ENCODE measurements at regions not wholly inside any gene's neighbourhood (a gene's known extent, or its start where the extent isn't known, plus 50 kb on each side); places are given as distances from the start of the nearest gene placed in this dataset.

GRCh38 chr14:55816225-55816624, 236.2 kb downstream of the KTN1 start:
- Histone ChIP-seq H3K4me2 (no peak overlapping the region), H3K79me2 (replicated peaks; ENCODE audit: insufficient read depth) (no peaks in the 10 kb centered on the region), H3K27me3 (ENCODE audit: insufficient read depth) (no peaks in the 10 kb centered on the region), H3K36me3 (ENCODE audit: insufficient read depth) (no peaks in the 10 kb centered on the region), H4K20me1 (replicated peaks; ENCODE audit: insufficient read depth) (no peaks in the 10 kb centered on the region), H3K4me1 (ENCODE audit: insufficient read depth) (no peaks in the 10 kb centered on the region), H3K4me3 (no peak overlapping the region), H3F3A (replicated peaks; ENCODE audit: low read depth) (no peaks in the 10 kb centered on the region), H3K9me2 (ENCODE audit: insufficient read depth) (peaks cover 24% of the 10 kb centered on the region; the same call in 1 of the 2 replicates), H3K27ac (ENCODE audit: low read depth) (no peak overlapping the region), H2AFZ (no peak overlapping the region)
- H3K27ac Mint-ChIP-seq: no peak overlapping the region
- TF ChIP-seq REST (IDR thresholded peaks at IDR 0.05; ENCODE audit: unreplicated experiment) (no peak), JUNB (IDR thresholded peaks at IDR 0.05; ENCODE audit: unreplicated experiment) (no peak), ETS1 (IDR thresholded peaks at IDR 0.05) (no peak), EZH2phosphoT487 (IDR thresholded peaks at IDR 0.05; ENCODE audit: unreplicated experiment) (no peak), CTCF (conservative IDR thresholded peaks at IDR 0.05; ENCODE audit: low read depth in 2 of 2) (no peak), POLR2AphosphoS5 (IDR thresholded peaks at IDR 0.05; ENCODE audit: low read depth) (no peak), ZNF462 (CRISPR knock-in tag; IDR thresholded peaks at IDR 0.05) (no peak), EZH2 (IDR thresholded peaks at IDR 0.05; ENCODE audit: low read depth, unreplicated experiment) (no peak)
- no peak for DNase-seq (ENCODE audit: low spot score)
- no peak overlapping the region for H3K4me3 Mint-ChIP-seq
- no peaks in the 10 kb centered on the region for H3K4me1 Mint-ChIP-seq
- H3K9me3 Mint-ChIP-seq: peaks cover 4% of the 10 kb centered on the region; the same call in 1 of the 3 replicates
- no peaks in the 10 kb centered on the region for H3K27me3 Mint-ChIP-seq (ENCODE audit: insufficient read depth, low read depth, poor library complexity)
- H3K36me3 Mint-ChIP-seq (ENCODE audit: low read depth): 0 out of 3 replicates have a peak, but pooled peaks cover 11% of the 10 kb centered on the region
- no peak for ATAC-seq

Data from GM23338 (cell line).